Stomach (tissue), 4 donors: ENCODE measurements at regions not wholly inside any gene's neighbourhood (a gene's known extent, or its start where the extent isn't known, plus 50 kb on each side); places are given as distances from the start of the nearest gene placed in this dataset.

Experiments used
- EP300 ChIP-seq: sonication (generic); formaldehyde crosslinking; IDR thresholded peaks from one replicate; pipeline ENCODE4 v1.6.1; 2017; ENCODE audit warnings: antibody characterized with exemption
- POLR2A ChIP-seq, 4 donors: fragments of 450-650 bp; IDR thresholded peaks; one replicate each; pipeline ENCODE4 v1.6.1; 2016; ENCODE audit warnings: antibody characterized with exemption in 4 of 4, control low read depth in 2 of 4, mild to moderate bottlenecking in 1 of 4, moderate library complexity in 1 of 4
- POLR2AphosphoS5 ChIP-seq, 3 donors: sonication (generic); formaldehyde crosslinking; IDR thresholded peaks; one replicate each; pipeline ENCODE4 v1.6.1; 2016; ENCODE audit warnings: antibody characterized with exemption in 3 of 3
- TF ChIP-seq, protein P1 (sequence below), 7 experiments: fragments of 450-650 bp in 4 of 7; fragments of 200-600 bp in 3 of 7; sonication (generic) in 3 of 7; IDR thresholded peaks; one replicate each; pipeline ENCODE4 v1.5.1; 2016 to 2019; ENCODE audit warnings: antibody characterized with exemption in 7 of 7, control low read depth in 2 of 7, mild to moderate bottlenecking in 1 of 7

DNA sequence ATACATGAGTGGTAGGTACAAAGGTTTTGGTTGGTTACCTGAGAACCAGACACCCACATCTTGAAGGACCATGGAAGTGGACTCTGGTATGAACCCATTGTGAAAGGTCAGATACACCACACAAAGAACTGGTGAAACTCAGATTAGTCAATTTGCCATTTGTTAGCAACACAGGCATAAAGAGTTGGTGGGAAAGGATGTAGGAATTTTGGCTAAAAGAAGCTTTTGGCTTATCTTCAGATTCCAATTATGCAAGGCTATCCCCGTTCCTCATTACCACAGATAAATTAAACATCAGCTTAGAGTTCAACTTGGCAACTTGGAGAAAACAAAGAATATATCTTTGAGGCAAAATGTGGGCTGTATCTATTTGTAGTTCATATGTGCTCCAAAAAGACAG lies 87.0 kb upstream of the IRF2BP2 start:
- TF ChIP-seq, protein P1, sequence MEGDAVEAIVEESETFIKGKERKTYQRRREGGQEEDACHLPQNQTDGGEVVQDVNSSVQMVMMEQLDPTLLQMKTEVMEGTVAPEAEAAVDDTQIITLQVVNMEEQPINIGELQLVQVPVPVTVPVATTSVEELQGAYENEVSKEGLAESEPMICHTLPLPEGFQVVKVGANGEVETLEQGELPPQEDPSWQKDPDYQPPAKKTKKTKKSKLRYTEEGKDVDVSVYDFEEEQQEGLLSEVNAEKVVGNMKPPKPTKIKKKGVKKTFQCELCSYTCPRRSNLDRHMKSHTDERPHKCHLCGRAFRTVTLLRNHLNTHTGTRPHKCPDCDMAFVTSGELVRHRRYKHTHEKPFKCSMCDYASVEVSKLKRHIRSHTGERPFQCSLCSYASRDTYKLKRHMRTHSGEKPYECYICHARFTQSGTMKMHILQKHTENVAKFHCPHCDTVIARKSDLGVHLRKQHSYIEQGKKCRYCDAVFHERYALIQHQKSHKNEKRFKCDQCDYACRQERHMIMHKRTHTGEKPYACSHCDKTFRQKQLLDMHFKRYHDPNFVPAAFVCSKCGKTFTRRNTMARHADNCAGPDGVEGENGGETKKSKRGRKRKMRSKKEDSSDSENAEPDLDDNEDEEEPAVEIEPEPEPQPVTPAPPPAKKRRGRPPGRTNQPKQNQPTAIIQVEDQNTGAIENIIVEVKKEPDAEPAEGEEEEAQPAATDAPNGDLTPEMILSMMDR (IDR thresholded peaks at IDR 0.05), result no peak
- TF ChIP-seq POLR2AphosphoS5 (IDR thresholded peaks at IDR 0.05) (no peak), POLR2A (IDR thresholded peaks at IDR 0.05) (no peak), EP300 (no peak)
